H9 (cell line): ENCODE measurements at regions not wholly inside any gene's neighbourhood (a gene's known extent, or its start where the extent isn't known, plus 50 kb on each side); places are given as distances from the start of the nearest gene placed in this dataset.

Source experiments
- DNase-seq: peaks from one replicate; pipeline ENCODE4 v3.0.0-alpha.2; 2017
- H2AFZ ChIP-seq: one replicate; pipeline ENCODE4 v1.6.1; 2013; ENCODE audit warnings: mild to moderate bottlenecking, low read length, control low read depth, moderate library complexity
- H2AK5ac ChIP-seq: 2 replicates; pipeline ENCODE4 v1.6.1; 2013; ENCODE audit warnings: low read length, control low read depth, mixed read lengths; ENCODE audit not compliant: insufficient read length
- H2BK120ac ChIP-seq: one replicate; pipeline ENCODE4 v1.6.1; 2013; ENCODE audit warnings: low read depth, mild to moderate bottlenecking, low read length, control low read depth, inconsistent platforms; ENCODE audit not compliant: poor library complexity, severe bottlenecking
- H2BK12ac ChIP-seq: 2 replicates; pipeline ENCODE4 v1.6.1; 2013; ENCODE audit warnings: low read length, control low read depth, mixed read lengths, low read depth; ENCODE audit not compliant: insufficient read length
- H2BK15ac ChIP-seq: 2 replicates; pipeline ENCODE4 v1.6.1; 2013; ENCODE audit warnings: low read depth, low read length, control low read depth
- H2BK20ac ChIP-seq: one replicate; pipeline ENCODE4 v1.6.1; 2013; ENCODE audit warnings: low read depth, mild to moderate bottlenecking, low read length, control low read depth, inconsistent platforms; ENCODE audit not compliant: poor library complexity, severe bottlenecking
- H2BK5ac ChIP-seq: 2 replicates; pipeline ENCODE4 v1.6.1; 2013; ENCODE audit warnings: low read length, control low read depth, mixed read lengths; ENCODE audit not compliant: insufficient read length
- H3K14ac ChIP-seq: 2 replicates; pipeline ENCODE4 v1.6.1; 2013; ENCODE audit warnings: low read length, control low read depth; ENCODE audit not compliant: insufficient read depth
- H3K18ac ChIP-seq: 2 replicates; pipeline ENCODE4 v1.6.1; 2013; ENCODE audit warnings: low read depth, mild to moderate bottlenecking, mixed read lengths, low read length, control low read depth; ENCODE audit not compliant: insufficient read length
- H3K23ac ChIP-seq: 2 replicates; pipeline ENCODE4 v1.6.1; 2013; ENCODE audit warnings: low read length, control low read depth, mixed read lengths, low read depth; ENCODE audit not compliant: insufficient read length
- H3K23me2 ChIP-seq: 2 replicates; pipeline ENCODE4 v1.6.1; 2013; ENCODE audit warnings: low read depth, mild to moderate bottlenecking, mixed read lengths, low read length, control low read depth; ENCODE audit not compliant: insufficient read length, poor library complexity, severe bottlenecking
- H3K27ac ChIP-seq: 2 replicates; pipeline ENCODE4 v1.5.1; 2013; ENCODE audit warnings: low read length, control low read depth, mixed read lengths, low read depth; ENCODE audit not compliant: insufficient read length
- H3K27me3 ChIP-seq: 2 replicates; pipeline ENCODE4 v1.6.1; 2013; ENCODE audit warnings: low read length, control low read depth, inconsistent platforms; ENCODE audit not compliant: insufficient read depth
- H3K4ac ChIP-seq: 2 replicates; pipeline ENCODE4 v1.6.1; 2013; ENCODE audit warnings: low read depth, mild to moderate bottlenecking, control low read depth, inconsistent platforms, low read length, moderate library complexity
- H3K4me1 ChIP-seq: 2 replicates; pipeline ENCODE4 v1.6.1; 2013; ENCODE audit warnings: low read length, control low read depth, inconsistent platforms; ENCODE audit not compliant: insufficient read depth
- H3K4me2 ChIP-seq: 2 replicates; pipeline ENCODE4 v1.6.1; 2013; ENCODE audit warnings: low read length, control low read depth, mixed read lengths; ENCODE audit not compliant: insufficient read length, insufficient read depth
- H3K56ac ChIP-seq: 2 replicates; pipeline ENCODE4 v1.6.1; 2013; ENCODE audit warnings: low read depth, mild to moderate bottlenecking, mixed read lengths, low read length, control low read depth; ENCODE audit not compliant: insufficient read length
- H3K79me1 ChIP-seq: 2 replicates; pipeline ENCODE4 v1.6.1; 2013; ENCODE audit warnings: low read depth, mild to moderate bottlenecking, moderate library complexity, low read length, control low read depth, inconsistent platforms; ENCODE audit not compliant: insufficient read depth, poor library complexity, severe bottlenecking
- H3K79me2 ChIP-seq: 2 replicates; pipeline ENCODE4 v1.6.1; 2013; ENCODE audit warnings: low read length, control low read depth, inconsistent platforms; ENCODE audit not compliant: insufficient read depth
- H3K9ac ChIP-seq: 2 replicates; pipeline ENCODE4 v1.6.1; 2013; ENCODE audit warnings: low read length, control low read depth, mixed read lengths; ENCODE audit not compliant: insufficient read length; ENCODE audit errors: extremely low read depth
- H3K9me3 ChIP-seq: one replicate; pipeline ENCODE4 v1.6.1; 2013; ENCODE audit warnings: low read depth, low read length, inconsistent platforms; ENCODE audit not compliant: control insufficient read depth
- H3T11ph ChIP-seq: one replicate; pipeline ENCODE4 v1.6.1; 2013; ENCODE audit warnings: mild to moderate bottlenecking, low read length, control low read depth, inconsistent platforms
- H4K20me1 ChIP-seq: one replicate; pipeline ENCODE4 v1.6.1; 2013; ENCODE audit not compliant: control insufficient read depth, insufficient read length, insufficient read depth
- H4K5ac ChIP-seq: 2 replicates; pipeline ENCODE4 v1.6.1; 2013; ENCODE audit warnings: low read depth, mild to moderate bottlenecking, mixed read lengths, low read length, control low read depth; ENCODE audit not compliant: insufficient read length
- H4K8ac ChIP-seq: replicated peaks from 2 replicates; pipeline ENCODE4 v1.6.1; 2013; ENCODE audit warnings: low read length, control low read depth, mixed read lengths, low read depth; ENCODE audit not compliant: insufficient read length
- H4K91ac ChIP-seq: 2 replicates; pipeline ENCODE4 v1.6.1; 2013; ENCODE audit warnings: low read depth, mild to moderate bottlenecking, moderate library complexity, mixed read lengths, low read length, control low read depth; ENCODE audit not compliant: insufficient read length
- H3K27ac Mint-ChIP-seq, 3 experiments: 2 replicates in 2 of 3; 3 replicates in 1 of 3; pipeline ENCODE4 v1.8.0; 2020 to 2021; ENCODE audit warnings: mixed read lengths in 3 of 3, mild to moderate bottlenecking in 1 of 3, moderate library complexity in 1 of 3
- H3K27me3 Mint-ChIP-seq: 2 replicates; pipeline ENCODE4 v1.8.0; 2021; ENCODE audit warnings: low read depth, mild to moderate bottlenecking, moderate library complexity, mixed read lengths
- H3K36me3 Mint-ChIP-seq, 3 experiments: 2 replicates in 2 of 3; 3 replicates in 1 of 3; pipeline ENCODE4 v1.8.0; 2020 to 2021; ENCODE audit warnings: low read depth in 3 of 3, mixed read lengths in 3 of 3; ENCODE audit not compliant: insufficient read depth in 1 of 3
- H3K4me1 Mint-ChIP-seq, 2 experiments: 2 replicates each; pipeline ENCODE4 v1.8.0; 2020; ENCODE audit warnings: mixed read lengths in 2 of 2
- H3K4me3 Mint-ChIP-seq, 2 experiments: 2 replicates in 1 of 2; 3 replicates in 1 of 2; pipeline ENCODE4 v1.8.0; 2020 to 2021; ENCODE audit warnings: mild to moderate bottlenecking in 2 of 2, mixed read lengths in 2 of 2, moderate library complexity in 1 of 2
- H3K9me3 Mint-ChIP-seq, 2 experiments: 2 replicates in 1 of 2; 3 replicates in 1 of 2; pipeline ENCODE4 v1.8.0; 2020; ENCODE audit warnings: mild to moderate bottlenecking in 2 of 2, mixed read lengths in 2 of 2, moderate library complexity in 1 of 2
- WGBS: extraction: QIAGEN DNeasy Blood & Tissue Kit; methylation state at CpG from one replicate; pipeline ENCODE4 v1.1.7; 2013; ENCODE audit warnings: missing lambda C conversion rate, low lambda C conversion rate, mixed read lengths; ENCODE audit not compliant: insufficient read length; ENCODE audit errors: extremely low coverage; 5-methylcytosine and 5-hydroxymethylcytosine counted together
- TF ChIP-seq, protein P1 (sequence below): fragments of 200-600 bp; sonication (generic); conservative IDR thresholded peaks from 3 replicates; pipeline ENCODE4 v1.8.0; 2021; ENCODE audit warnings: antibody characterized with exemption, mild to moderate bottlenecking

GRCh38 chr15:98518823-98519561, 129.3 kb upstream of the IGF1R start:
- Histone ChIP-seq H3K9ac (no peak overlapping the region), H3K23ac (no peak overlapping the region), H3K79me2 (no peaks in the 10 kb centered on the region), H3K23me2 (no peaks in the 10 kb centered on the region), H3K27ac (no peak overlapping the region), H4K91ac (no peak overlapping the region), H3K79me1 (no peaks in the 10 kb centered on the region), H2BK5ac (no peak overlapping the region), H3K18ac (no peak overlapping the region), H3K9me3 (no peaks in the 10 kb centered on the region), H4K8ac (no peak overlapping the region), H4K20me1 (no peaks in the 10 kb centered on the region), H4K5ac (no peak overlapping the region), H3K56ac (no peak overlapping the region), H2BK12ac (no peak overlapping the region), H3K27me3 (no peaks in the 10 kb centered on the region), H2AK5ac (no peak overlapping the region), H3K4me1 (no peaks in the 10 kb centered on the region), H2BK15ac (no peak overlapping the region), H3K14ac (no peak overlapping the region), H3K4me2 (no peak overlapping the region), H2BK20ac (no peak overlapping the region), H2AFZ (no peak overlapping the region), H3K4ac (no peak overlapping the region), H2BK120ac (no peak overlapping the region), H3T11ph (no peak overlapping the region)
- H3K27ac Mint-ChIP-seq = no peak overlapping the region
- H3K4me3 Mint-ChIP-seq = no peak overlapping the region; a peak in 1 of 5 replicates
- H3K4me1 Mint-ChIP-seq = peaks cover 6 to 16% of the 10 kb centered on the region in 2 experiments
- TF ChIP-seq, protein P1, sequence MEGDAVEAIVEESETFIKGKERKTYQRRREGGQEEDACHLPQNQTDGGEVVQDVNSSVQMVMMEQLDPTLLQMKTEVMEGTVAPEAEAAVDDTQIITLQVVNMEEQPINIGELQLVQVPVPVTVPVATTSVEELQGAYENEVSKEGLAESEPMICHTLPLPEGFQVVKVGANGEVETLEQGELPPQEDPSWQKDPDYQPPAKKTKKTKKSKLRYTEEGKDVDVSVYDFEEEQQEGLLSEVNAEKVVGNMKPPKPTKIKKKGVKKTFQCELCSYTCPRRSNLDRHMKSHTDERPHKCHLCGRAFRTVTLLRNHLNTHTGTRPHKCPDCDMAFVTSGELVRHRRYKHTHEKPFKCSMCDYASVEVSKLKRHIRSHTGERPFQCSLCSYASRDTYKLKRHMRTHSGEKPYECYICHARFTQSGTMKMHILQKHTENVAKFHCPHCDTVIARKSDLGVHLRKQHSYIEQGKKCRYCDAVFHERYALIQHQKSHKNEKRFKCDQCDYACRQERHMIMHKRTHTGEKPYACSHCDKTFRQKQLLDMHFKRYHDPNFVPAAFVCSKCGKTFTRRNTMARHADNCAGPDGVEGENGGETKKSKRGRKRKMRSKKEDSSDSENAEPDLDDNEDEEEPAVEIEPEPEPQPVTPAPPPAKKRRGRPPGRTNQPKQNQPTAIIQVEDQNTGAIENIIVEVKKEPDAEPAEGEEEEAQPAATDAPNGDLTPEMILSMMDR = peak; percentile 81
- WGBS = no CpG with 5 or more reads among the region's 19 CpGs
- H3K9me3 Mint-ChIP-seq = no peaks in the 10 kb centered on the region; a peak in 1 of 5 replicates
- no peaks in the 10 kb centered on the region for H3K36me3 Mint-ChIP-seq
- peaks cover 2% of the 10 kb centered on the region; the same call in 1 of the 2 replicates for H3K27me3 Mint-ChIP-seq
- DNase-seq = peak; percentile 71
